Caco-2 (cell line): ENCODE measurements at regions not wholly inside any gene's neighbourhood (a gene's known extent, or its start where the extent isn't known, plus 50 kb on each side); places are given as distances from the start of the nearest gene placed in this dataset.

ENCODE experiments used
- BruUV-seq: library from RNA; stranded (reverse); fragments of 400-500 nt; replicated peaks from 2 replicates; lab custom pipeline; 2021; lab: Mats Ljungman, UMichigan
- CTCF ChIA-PET: fragments of 300-600 bp; sonication (Branson Sonifier 250); formaldehyde crosslinking; loops from one replicate; lab custom pipeline; 2022; ENCODE audit warnings: antibody characterized with exemption; lab: Charles Lee
- POLR2A ChIA-PET: fragments of 300-600 bp; sonication (Branson Sonifier 250); formaldehyde crosslinking; loops from one replicate; lab custom pipeline; 2022; ENCODE audit warnings: antibody characterized with exemption; lab: Charles Lee
- DNase-seq, 2 experiments: peaks; one replicate each; pipeline versions ENCODE4 v3.0.0 to v3.0.0-alpha.2; 2020 to 2022
- H3K27me3 ChIP-seq: replicated peaks from 2 replicates; pipeline ENCODE4 v1.6.0; 2011; ENCODE audit warnings: low read length; ENCODE audit not compliant: control insufficient read depth, insufficient read depth
- H3K36me3 ChIP-seq: 2 replicates; pipeline ENCODE4 v1.5.1; 2011; ENCODE audit warnings: low read length; ENCODE audit not compliant: control insufficient read depth, insufficient read depth
- H3K4me1 ChIP-seq: fragments of 250-450 bp; sonication (Bioruptor Pico); 2 replicates; pipeline ENCODE4 v1.5.1; 2020; ENCODE audit warnings: mild to moderate bottlenecking
- H3K4me3 ChIP-seq: 2 replicates; pipeline ENCODE4 v1.5.1; 2011; ENCODE audit warnings: low read depth, mild to moderate bottlenecking, control low read depth, low read length
- H3K9me3 ChIP-seq: fragments of 250-450 bp; sonication (Bioruptor Pico); 2 replicates; pipeline ENCODE4 v1.5.1; 2020; ENCODE audit warnings: mild to moderate bottlenecking, moderate library complexity
- H3K27ac Mint-ChIP-seq: one replicate; pipeline ENCODE4 v1.8.0; 2022; ENCODE audit warnings: mixed read lengths; ENCODE audit not compliant: unreplicated experiment
- H3K27me3 Mint-ChIP-seq: one replicate; pipeline ENCODE4 v1.8.0; 2022; ENCODE audit warnings: mixed read lengths; ENCODE audit not compliant: insufficient read depth, unreplicated experiment
- H3K36me3 Mint-ChIP-seq: one replicate; pipeline ENCODE4 v1.8.0; 2022; ENCODE audit warnings: mild to moderate bottlenecking, mixed read lengths; ENCODE audit not compliant: insufficient read depth, unreplicated experiment
- H3K4me1 Mint-ChIP-seq: one replicate; pipeline ENCODE4 v1.8.0; 2022; ENCODE audit warnings: low read depth, mixed read lengths; ENCODE audit not compliant: unreplicated experiment
- H3K4me3 Mint-ChIP-seq: one replicate; pipeline ENCODE4 v1.8.0; 2022; ENCODE audit warnings: mild to moderate bottlenecking, moderate library complexity, mixed read lengths; ENCODE audit not compliant: unreplicated experiment
- H3K9me3 Mint-ChIP-seq: one replicate; pipeline ENCODE4 v1.8.0; 2022; ENCODE audit warnings: mixed read lengths; ENCODE audit not compliant: unreplicated experiment
- intact Hi-C: fragments of 100-400 bp; cut with micrococcal nuclease; formaldehyde crosslinking; loops from one replicate; pipeline ENCODE4 v1.10.0; 2022; ENCODE audit not compliant: unreplicated experiment
- TF ChIP-seq, protein P1 (sequence below), 2 experiments: fragments of 200-600 bp in 1 of 2; IDR thresholded peaks; 1 replicate in 1 of 2; 2 replicates in 1 of 2; pipeline versions ENCODE4 v1.5.1 to v1.8.0; 2011 to 2022; ENCODE audit warnings: antibody characterized with exemption in 1 of 2, control low read depth in 1 of 2, inconsistent platforms in 1 of 2, low read depth in 1 of 2, low read length in 1 of 2, mild to moderate bottlenecking in 1 of 2, moderate library complexity in 1 of 2; ENCODE audit not compliant: insufficient read depth in 1 of 2, severe bottlenecking in 1 of 2, unreplicated experiment in 1 of 2

DNA sequence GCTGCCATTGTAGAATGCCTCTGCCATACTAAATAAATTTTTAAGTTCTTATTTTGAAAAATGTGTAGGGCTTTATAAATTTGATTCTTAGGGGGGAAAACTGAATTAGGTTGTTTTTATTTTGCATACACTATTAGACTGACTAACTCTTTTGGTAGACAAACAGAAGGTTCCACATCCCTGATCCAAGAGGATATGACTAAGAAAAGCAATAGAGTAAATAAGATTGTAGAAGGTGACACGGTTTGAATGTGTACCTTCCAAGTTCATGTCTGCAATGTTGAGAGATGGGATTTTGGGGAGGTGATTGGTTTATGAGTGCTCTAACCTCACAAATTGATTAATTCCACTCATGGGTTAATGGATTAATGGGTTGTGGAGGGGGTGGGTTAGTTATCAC, 127.9 kb downstream of the GLUL start:
- Mint-ChIP-seq H3K36me3 (no peaks in the 10 kb centered on the region), H3K9me3 (no peaks in the 10 kb centered on the region), H3K27me3 (no peaks in the 10 kb centered on the region), H3K27ac (no peak overlapping the region), H3K4me3 (no peak overlapping the region), H3K4me1 (no peaks in the 10 kb centered on the region)
- TF ChIP-seq, protein P1, sequence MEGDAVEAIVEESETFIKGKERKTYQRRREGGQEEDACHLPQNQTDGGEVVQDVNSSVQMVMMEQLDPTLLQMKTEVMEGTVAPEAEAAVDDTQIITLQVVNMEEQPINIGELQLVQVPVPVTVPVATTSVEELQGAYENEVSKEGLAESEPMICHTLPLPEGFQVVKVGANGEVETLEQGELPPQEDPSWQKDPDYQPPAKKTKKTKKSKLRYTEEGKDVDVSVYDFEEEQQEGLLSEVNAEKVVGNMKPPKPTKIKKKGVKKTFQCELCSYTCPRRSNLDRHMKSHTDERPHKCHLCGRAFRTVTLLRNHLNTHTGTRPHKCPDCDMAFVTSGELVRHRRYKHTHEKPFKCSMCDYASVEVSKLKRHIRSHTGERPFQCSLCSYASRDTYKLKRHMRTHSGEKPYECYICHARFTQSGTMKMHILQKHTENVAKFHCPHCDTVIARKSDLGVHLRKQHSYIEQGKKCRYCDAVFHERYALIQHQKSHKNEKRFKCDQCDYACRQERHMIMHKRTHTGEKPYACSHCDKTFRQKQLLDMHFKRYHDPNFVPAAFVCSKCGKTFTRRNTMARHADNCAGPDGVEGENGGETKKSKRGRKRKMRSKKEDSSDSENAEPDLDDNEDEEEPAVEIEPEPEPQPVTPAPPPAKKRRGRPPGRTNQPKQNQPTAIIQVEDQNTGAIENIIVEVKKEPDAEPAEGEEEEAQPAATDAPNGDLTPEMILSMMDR (IDR thresholded peaks at IDR 0.05; ENCODE audit: insufficient read depth in 1 of 2, low read depth in 1 of 2, low read length in 1 of 2, severe bottlenecking in 1 of 2, unreplicated experiment in 1 of 2): no peak
- H3K4me1 ChIP-seq: no peaks in the 10 kb centered on the region
- POLR2A ChIA-PET: no interaction called here
- H3K4me3 ChIP-seq: no peak overlapping the region
- no peaks in the 10 kb centered on the region for H3K36me3 ChIP-seq
- no TSS peak for BruUV-seq
- CTCF ChIA-PET: interaction anchor here (0.5 kb wide), 1 partner anchor 121 kb away, joined by 3 read pairs; no protein-coding TSS in a partner anchor
- no peak for DNase-seq
- no peaks in the 10 kb centered on the region for H3K9me3 ChIP-seq
- intact Hi-C loops: no loop called here
- no peaks in the 10 kb centered on the region for H3K27me3 ChIP-seq

DNA sequence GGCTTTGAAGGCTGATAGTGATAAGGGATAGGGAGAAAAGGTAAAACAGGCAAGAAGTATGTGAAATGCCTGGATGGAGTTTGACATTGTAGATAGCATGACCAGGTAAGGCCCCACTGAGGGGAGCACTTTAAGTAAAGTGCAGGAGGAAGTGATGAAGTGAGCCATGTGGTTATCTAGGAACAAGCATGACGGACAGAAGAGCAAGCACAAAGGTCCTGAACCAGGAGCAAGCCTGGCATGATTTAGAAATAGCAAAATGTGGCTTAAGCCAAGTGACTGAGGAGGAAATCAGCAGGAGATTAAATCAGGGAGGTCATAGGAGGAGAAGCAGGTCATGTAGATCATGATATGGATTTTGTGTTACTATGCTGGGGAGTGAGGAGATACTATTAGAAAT, 129.2 kb downstream of the GLUL start:
- H3K27ac Mint-ChIP-seq: no peak overlapping the region
- Histone ChIP-seq H3K4me1 (no peaks in the 10 kb centered on the region), H3K27me3 (no peaks in the 10 kb centered on the region), H3K4me3 (no peak overlapping the region), H3K9me3 (no peaks in the 10 kb centered on the region), H3K36me3 (no peaks in the 10 kb centered on the region)
- H3K4me1 Mint-ChIP-seq: no peaks in the 10 kb centered on the region
- TF ChIP-seq, protein P1 (IDR thresholded peaks at IDR 0.05; ENCODE audit: insufficient read depth in 1 of 2, low read depth in 1 of 2, low read length in 1 of 2, severe bottlenecking in 1 of 2, unreplicated experiment in 1 of 2): no peak
- no peaks in the 10 kb centered on the region for H3K36me3 Mint-ChIP-seq
- H3K4me3 Mint-ChIP-seq: no peak overlapping the region
- intact Hi-C loops: no loop called here
- ChIA-PET CTCF (no interaction called here), POLR2A (no interaction called here)
- H3K9me3 Mint-ChIP-seq: no peaks in the 10 kb centered on the region
- no peaks in the 10 kb centered on the region for H3K27me3 Mint-ChIP-seq
- no peak for DNase-seq
- BruUV-seq: no TSS peak

DNA sequence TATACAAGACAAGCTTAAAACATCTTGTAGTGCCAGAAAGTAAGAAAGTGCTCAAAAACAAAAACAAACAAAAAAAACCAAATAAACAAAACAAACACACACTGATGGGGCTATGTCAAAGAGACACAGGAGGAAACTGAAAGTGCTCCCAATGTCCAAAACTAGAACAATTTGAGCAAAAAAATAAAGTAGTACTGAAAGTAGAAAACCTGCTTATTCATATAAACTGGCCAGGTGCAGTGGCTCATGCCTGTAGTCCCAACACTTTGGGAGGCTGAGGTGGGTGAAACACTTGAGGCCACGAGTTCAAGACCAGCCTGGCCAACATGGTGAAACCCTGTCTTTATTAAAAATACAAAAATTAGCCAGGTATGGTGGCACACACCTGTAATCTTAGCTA, 129.9 kb downstream of the GLUL start:
- no peaks in the 10 kb centered on the region for H3K27me3 Mint-ChIP-seq
- no peak for DNase-seq
- H3K9me3 Mint-ChIP-seq: no peaks in the 10 kb centered on the region
- ChIA-PET POLR2A (no interaction called here), CTCF (no interaction called here)
- H3K4me3 Mint-ChIP-seq: no peak overlapping the region
- no peaks in the 10 kb centered on the region for H3K4me1 Mint-ChIP-seq
- intact Hi-C loops: no loop called here
- Histone ChIP-seq H3K4me3 (no peak overlapping the region), H3K36me3 (no peaks in the 10 kb centered on the region), H3K9me3 (no peaks in the 10 kb centered on the region), H3K4me1 (no peaks in the 10 kb centered on the region), H3K27me3 (no peaks in the 10 kb centered on the region)
- no TSS peak for BruUV-seq
- H3K36me3 Mint-ChIP-seq: no peaks in the 10 kb centered on the region
- H3K27ac Mint-ChIP-seq: no peak overlapping the region
- TF ChIP-seq, protein P1 (IDR thresholded peaks at IDR 0.05; ENCODE audit: insufficient read depth in 1 of 2, low read depth in 1 of 2, low read length in 1 of 2, severe bottlenecking in 1 of 2, unreplicated experiment in 1 of 2): no peak
